HG03354 (cell line): ENCODE measurements at regions not wholly inside any gene's neighbourhood (a gene's known extent, or its start where the extent isn't known, plus 50 kb on each side); places are given as distances from the start of the nearest gene placed in this dataset.
"Not testable (repeated sequence)": the region's sequence is repeated elsewhere in the genome, so short reads cannot be mapped to it uniquely, and the experiment has no call there.

Source experiments
- ATAC-seq: cut with Tn5 transposase; IDR thresholded peaks from one replicate; pipeline ENCODE4 v1.9.1; 2021; ENCODE audit warnings: mild to moderate bottlenecking; ENCODE audit not compliant: unreplicated experiment, poor library complexity, severe bottlenecking

DNA sequence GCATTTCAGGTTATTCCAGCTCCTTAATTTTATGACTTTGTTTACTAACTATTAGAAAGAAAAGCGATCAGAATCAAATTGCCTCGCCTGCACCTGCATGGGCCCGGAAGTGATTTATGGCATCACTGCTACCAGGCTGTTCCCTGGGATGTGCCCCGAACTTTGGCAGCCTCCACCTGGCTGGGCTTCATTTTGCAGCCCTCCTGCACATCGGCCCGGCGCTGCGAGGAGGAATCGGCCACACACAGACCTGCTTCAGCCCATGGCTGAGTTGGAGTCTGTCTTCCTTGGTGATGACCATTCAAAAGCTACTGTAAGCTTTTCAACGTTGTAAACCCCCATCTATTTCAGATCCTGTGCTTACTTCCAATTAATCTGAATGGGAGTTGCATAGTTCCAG, 638.0 kb downstream of the RNF144A start:
- ATAC-seq: no peak

DNA sequence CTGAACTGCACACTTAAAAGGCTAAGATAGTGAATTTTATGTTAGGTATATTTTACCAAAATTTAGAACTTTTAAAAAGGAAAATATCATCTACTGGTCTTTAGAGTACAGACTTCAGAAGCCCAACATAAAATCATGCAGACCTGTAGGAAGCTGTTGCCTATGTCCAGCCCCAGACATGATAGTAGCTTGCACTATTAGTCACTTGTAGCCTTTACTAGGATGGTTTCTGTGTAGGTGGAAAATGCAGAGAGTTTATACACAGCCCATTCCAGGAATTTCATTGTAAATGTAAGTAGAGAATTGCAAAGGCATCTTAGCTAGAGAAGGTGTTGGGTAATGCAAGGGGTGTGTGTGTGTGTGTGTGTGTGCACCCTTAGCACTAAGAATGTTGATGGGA, 640.2 kb downstream of the RNF144A start:
- ATAC-seq: no peak

DNA sequence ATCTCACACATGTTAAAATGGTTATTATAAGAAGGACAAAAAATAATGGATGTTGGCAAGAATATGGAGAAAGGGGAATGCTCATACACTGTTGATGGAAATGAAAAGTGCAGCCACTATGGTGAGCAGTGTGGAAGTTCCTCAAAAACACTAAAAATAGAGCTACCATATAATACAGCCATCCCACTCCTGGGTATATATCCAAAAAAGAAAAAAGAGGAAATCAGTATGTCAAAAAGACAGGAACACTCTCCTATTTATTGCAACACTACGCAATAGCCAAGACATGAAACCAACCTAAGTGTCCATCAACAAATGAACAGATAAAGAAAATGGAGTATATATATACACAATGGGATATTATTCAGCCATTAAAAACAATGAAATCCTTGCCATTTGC, 642.6 kb downstream of the RNF144A start:
- ATAC-seq: no peak

DNA sequence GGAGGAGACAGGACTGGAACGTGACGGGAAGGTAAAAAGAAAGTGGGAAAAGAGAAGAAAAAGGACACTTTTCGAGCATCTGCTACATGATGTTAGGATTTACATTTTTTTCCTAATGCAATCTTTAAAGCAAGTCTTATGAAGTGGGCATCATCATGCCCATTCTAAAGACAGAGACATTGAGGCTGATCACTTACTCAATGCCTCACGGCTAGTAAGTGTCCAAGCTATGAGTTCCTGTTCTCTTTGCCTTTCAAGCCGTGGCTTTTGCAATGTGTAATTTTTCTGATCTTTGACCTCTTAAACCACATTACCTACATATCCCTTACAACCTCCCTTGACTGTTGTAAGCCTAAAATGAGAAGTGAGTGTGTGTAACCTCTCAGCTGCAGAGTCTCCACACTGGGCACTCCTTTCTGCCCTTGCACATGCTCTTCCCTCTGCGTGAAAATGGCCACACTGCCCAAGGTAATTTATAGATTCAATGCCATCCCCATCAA, 649.2 kb downstream of the RNF144A start:
- ATAC-seq: no peak

DNA sequence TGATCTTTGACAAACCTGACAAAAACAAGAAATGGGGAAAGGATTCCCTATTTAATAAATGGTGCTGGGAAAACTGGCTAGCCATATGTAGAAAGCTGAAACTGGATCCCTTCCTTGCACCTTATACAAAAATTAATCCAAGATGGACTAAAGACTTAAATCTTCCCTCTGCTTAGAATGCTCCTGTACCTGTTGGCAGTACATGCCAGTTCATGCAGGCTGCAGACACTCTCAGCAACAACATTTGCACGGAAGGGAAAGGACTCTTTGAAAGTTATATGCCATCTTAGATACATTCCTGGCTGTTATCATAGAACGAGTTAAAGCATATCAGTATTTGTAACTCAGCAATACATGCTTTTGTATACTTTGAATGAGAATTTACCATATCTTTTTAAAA, 649.9 kb downstream of the RNF144A start:
- not testable (repeated sequence) for ATAC-seq

DNA sequence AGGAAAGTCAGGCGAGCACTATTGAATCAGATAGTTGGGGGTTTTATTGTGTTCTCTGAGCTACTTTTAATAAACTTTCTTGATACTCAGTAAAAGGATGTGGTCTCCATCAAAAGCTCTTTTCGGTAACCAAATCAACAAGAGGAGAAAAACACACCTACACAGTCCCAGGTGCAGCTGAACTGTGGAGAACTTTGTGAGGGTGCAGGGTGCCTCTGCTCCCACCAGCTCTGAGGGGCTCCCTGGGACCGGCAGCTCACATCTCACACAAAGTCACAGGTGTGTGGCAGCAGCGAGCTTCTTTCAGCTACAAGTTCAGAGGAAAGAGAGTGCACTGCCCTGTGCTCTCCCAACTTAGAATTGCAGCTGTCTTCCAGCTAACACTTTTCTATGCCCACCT, 650.4 kb downstream of the RNF144A start:
- no peak for ATAC-seq

DNA sequence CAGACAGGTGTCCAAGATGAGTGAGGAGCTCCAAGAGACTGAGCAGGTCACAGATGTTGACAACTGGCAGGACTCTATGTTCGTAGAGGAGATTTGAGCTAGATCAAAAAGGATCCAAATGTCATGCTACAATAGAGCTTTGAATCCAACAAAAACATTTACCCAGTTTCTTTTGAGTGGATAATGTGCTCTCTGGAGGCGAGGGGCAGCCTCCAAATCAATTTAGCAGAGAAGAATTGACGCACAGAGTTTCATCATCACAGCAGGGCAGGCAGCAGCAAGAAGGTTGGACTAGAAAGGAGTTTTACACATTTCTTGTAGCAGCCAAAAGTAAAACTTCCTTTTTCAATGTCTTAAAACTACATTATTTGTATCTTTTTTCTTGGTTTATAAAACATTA, 653.0 kb downstream of the RNF144A start:
- ATAC-seq: no peak

DNA sequence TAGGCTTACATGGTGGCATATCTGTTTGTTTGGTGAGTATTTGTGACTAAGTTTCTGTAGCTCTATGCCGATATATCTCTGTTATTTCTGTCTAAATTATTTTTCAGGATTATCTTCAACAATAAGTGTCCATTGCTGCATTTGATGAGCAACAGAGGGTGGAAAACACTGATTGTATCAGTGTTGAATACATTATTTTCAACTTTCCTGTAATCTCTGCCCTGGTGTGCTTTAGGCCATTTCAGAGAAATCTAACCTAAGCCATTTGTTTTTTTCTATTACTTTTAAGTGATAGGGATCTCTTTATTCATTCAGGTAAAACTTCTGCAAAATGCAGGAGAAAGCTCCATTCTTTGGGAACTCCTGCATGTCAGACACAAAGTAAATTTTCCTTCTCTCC, 654.5 kb downstream of the RNF144A start:
- ATAC-seq: no peak

DNA sequence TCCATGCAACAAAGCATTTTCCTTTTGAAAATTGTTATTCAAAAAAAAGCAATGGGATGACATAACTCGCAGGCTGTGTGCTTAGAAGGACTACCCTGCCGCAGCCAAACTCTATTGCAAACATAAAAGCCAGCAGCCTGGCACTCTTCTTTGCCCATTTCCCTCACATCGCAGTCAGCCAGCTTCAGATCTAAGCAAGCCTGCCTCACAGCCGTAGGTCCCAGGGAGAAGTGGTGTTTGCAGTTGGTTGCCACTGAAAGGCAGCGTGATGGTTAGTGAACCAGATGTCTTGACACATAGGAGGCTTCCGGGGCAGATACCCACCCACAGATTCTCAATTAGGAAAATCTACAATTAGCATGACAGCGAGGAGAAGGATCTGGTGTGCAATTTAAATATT, 655.2 kb downstream of the RNF144A start:
- no peak for ATAC-seq

DNA sequence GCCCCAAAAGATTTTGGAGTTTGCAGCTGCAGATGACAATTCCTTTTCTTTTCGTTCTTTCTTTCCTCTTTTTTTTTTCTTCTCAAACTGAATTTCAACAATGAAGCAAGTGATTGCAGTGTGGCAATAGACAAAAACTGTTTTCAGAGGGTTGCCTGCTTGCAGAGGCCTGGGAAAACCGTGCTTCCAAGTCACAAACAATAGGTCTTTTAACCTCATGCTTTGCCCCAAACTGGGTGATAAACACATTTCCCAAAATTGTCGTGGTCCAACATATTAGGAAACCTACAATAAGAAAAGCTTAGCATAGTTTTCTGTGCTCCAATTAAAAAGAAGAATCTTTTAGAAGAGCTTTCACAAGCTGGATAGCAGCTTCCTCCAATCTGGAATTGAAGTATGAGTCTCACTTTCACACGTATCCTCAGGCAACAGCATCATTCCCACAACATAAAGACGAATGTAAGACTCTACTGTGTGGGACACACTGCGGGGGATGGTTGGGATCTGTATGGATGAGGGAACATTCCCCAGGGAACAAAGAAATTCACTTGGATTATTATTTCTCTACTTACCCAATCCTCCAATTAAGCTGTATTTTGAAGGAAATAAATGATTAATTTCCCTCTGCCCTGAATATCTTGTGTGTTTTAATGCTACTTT, 656.1 kb downstream of the RNF144A start:
- ATAC-seq: no peak

DNA sequence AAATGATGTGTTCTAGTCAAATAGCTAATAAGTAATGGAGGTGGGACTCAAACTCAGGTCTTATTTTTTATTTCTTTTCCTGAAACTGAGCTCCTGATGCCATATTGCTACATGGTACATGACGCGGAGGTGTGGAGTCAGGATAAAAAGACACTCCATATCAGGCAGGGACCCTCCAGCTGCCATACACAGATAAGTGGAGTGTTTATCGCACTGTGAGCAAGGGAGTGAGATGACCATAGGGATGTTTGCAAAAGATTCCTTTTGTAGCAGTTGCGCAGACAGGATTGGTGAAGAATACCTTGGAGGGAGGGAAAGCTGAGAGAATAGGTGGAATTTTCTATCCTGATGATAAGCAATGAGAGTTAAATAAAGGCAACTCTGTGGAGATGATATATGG, 657.2 kb downstream of the RNF144A start:
- ATAC-seq: no peak

DNA sequence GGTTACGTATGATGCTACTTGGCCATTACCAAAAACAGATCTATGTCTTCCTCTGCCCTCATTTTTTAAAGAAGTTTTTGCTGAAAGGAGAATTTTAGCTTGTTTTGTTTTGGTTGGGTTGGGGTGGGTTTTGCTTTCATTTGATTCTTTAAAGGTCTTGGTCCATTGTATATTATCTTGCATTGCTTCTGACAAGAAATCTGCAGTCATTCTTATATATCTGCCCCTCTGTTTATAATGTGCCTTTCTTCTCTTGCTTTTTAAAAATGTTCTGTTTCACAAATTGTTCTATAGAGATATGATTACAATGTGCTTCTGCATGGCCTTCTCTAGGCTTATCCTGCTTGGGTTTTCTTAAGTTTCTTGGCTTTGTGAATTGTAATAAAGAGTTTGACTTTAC, 660.6 kb downstream of the RNF144A start:
- ATAC-seq: no peak

DNA sequence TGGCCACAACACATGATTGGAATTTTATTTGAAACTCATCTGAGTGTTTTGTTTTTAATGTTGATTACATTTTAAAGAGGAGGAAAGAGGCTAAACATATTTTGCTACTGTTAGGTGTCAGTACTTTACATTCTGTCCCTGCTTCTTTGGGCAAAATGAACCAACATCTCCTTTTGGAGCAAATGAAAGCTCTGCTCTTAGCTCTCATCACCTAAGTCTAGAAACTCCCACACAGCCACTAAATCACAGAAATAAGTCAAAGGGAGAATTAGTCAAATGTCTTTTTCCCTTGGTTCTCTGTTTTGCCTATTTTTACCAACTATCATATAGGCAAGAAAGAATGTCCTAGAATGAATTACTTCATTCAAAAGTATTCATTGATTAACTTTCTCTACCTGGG, 666.8 kb downstream of the RNF144A start:
- no peak for ATAC-seq

DNA sequence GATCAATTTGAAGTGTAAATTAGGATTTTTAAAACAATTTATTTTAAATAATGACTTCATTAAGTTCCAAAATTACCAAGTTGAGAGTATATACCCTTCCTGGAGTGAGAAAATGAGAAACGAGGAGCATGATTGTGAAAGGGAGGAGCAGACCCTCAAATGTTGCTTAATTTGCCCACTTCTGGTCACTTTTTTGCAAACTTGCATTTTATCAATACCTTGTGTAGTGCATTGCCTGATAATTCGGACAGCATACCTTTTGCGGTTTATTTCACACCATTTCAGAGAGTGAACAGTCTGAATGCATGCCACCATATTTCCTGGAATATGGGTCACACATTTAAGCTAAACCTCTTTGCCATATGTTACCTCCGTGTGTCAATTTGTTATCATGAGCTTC, 669.7 kb downstream of the RNF144A start:
- no peak for ATAC-seq

DNA sequence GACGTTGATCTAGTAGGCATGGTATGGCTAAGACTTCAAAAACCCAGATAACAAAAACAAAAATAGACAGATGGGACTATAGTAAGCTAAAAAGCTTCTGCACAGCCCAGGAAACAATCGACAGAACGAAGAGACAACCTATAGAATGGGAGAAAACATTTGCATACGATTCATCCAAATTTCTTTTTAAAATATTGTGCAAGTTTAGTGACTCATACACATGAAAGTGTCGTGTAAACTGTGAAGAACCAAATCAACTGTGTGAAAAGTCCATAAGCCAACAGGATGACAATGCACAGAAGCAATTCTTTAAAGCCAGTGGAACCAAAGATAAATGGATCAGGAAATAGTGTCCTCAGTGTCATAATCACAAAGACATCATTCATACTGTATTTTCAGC, 671.1 kb downstream of the RNF144A start:
- ATAC-seq: no peak

DNA sequence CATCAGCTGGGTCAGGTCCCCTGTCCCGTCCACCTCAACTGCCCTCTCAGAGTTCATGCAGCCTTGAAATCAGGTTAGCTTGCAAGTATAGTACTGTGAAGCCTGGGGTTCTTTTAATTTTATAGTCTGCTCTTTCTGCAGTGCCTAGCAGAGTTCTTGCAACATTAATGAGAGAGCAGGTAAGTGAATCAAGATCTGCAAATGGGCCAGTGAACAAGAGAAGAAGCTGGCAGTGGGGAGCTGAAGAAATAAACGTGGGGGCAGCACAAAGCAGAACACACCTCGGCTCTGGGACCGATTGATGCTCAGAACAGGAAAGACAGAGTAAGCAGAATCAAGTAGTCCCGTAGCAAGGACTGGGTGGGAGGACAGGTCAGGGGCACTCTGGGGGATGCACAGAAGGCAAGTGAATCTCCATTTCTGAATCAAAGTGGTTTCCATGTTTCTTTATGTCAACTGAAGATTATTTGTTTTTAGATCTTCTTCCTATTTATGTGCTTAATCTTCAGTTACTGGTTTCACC, 675.5 kb downstream of the RNF144A start:
- no peak for ATAC-seq

DNA sequence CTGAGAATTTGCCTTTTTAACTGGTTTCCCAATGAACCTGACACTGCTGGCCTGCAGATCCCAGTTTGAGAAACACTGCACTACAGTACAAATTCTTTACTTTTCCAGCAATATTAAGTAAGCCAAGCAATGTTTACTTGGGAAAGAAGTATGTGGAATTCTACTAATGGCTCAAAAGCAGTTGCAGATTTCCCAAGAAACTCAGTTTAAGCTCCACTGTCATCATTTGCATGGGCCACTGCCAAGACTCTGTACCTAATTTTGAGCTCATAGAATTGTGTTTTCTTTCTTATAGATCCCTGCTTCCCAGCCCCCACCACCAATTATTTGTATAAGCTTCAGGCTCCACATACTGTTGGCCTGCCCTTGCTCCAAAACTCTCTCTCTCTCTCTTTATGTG, 676.1 kb downstream of the RNF144A start:
- ATAC-seq: no peak

DNA sequence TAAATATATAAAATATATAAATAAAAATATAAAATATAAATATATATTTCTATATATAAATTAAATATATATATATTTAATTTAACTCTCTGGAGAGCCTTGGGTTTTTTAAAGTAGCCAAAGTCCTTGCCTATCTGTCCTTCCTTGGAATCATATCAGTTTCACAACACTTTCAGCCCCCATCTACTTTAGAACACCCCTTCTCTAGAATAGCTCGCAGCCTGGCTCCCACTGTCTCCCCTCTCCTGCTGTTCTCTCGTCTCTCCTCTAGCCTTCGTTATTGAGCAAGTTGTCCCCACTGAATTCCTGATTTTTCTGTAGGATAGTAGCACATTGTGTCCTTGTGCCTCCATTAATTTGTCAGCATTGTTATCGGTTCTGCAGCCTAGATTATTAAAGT, 677.0 kb downstream of the RNF144A start:
- ATAC-seq: no peak

DNA sequence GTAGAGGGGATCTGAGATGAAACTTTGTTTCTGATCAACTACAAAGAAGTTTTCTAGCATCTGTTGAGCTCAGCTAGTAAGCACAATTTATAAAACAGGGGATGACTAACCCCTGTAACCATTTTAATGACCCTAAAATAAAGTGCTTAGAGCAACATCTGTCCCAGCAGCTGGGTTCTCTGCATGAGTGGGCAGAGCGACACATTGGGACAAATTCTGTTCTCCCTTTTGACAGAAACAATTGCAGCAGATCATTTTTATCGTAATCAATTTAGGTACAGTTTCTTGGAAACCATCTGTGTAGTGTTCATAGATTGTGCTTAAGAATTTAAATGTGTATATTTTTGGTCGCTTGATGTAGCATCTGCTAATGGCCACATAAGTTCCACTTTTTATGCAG, 678.0 kb downstream of the RNF144A start:
- no peak for ATAC-seq

DNA sequence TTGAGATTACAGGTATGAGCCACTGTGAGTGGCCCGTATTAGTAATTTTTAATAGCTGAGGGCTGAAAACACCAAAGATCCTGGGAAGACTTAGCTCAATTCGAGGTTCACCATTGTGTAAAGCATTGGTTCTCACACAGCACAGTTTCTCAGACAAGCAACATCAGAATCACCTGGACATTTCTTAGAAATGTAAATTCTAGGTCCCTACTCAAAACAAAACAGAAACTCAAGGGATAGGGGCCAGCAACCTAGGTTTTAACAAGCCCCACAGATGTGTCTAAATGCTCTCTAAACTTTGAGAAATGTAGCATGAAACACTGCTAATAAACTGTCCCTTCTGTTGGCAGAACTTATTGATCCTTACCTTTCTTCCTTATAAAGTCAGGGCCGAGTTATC, 681.2 kb downstream of the RNF144A start:
- ATAC-seq: no peak

DNA sequence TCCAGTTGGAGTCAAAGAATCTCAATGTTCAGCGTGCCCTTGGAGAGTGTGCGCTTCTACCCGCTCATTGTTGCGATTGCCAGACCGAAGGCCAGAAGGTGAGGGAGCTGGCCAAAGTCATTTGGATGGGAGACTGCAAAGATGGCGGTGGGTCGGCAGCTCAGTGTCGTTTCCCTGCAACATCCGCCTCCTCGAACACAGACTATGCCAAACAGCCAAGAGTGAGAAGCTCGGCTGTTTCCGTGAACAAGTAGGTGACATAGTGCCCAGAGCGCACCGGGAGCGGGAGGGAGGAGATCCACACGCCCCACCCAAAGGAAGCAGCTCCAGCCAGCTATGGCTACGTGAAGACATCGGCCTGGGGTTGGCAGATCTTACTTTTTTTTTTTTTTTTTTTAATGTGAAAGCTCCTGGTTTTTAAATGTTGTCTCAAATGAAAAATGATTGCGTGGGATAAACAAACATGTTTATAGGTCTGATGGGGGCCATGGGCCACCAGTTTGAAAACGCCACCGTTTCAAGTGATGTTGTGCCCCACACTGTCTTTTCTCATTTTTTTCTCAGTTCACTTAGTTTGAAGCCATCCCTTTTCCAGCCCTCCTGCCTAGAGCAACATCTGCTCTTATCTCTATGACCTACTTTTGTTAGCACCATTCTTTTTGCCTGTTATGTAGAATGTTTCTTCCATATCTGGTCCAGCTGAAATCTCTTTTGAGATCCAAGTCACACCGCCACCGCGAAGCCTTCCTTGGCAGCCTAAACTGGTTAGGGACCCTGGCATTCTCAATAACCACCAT, 682.4 kb downstream of the RNF144A start:
- no peak for ATAC-seq
